ENCODE measurements at regions not wholly inside any gene's neighbourhood (a gene's known extent, or its start where the extent isn't known, plus 50 kb on each side); places are given as distances from the start of the nearest gene placed in this dataset.

DNA sequence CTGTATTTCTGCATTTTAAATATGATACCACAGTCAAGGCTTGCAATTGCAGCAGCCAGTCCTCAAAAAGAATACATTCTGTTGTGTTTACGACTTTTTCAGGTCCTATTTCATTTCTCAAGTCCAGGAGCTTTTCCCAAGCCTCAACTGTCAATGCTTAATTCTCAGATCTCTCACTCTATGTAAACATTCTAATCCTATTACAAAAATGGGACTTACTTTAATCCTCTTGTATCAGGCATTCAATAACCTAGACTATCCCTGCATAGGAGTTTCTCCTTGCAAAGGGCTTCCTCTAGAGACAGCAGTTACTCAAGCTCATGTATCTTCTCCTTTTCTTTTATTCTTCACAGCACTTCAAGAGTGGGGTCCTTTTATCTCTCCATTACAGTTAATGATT, 1293.0 kb downstream of the GRIK2 start (continued):
- no peak for TF ChIP-seq CHD7 (IDR thresholded peaks at IDR 0.05; ENCODE audit: insufficient replicate concordance, low read length)
- no peak for TF ChIP-seq POU5F1 (IDR thresholded peaks at IDR 0.05; ENCODE audit: low read depth, low read length)
- no peak for TF ChIP-seq MAFK (IDR thresholded peaks at IDR 0.05; ENCODE audit: low read depth, low read length)
- TF ChIP-seq TCF12 (IDR thresholded peaks at IDR 0.05; ENCODE audit: low read depth, low read length), result no peak
- TF ChIP-seq, protein P1, sequence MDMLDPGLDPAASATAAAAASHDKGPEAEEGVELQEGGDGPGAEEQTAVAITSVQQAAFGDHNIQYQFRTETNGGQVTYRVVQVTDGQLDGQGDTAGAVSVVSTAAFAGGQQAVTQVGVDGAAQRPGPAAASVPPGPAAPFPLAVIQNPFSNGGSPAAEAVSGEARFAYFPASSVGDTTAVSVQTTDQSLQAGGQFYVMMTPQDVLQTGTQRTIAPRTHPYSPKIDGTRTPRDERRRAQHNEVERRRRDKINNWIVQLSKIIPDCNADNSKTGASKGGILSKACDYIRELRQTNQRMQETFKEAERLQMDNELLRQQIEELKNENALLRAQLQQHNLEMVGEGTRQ (IDR thresholded peaks at IDR 0.05; ENCODE audit: low read length), result no peak
- TF ChIP-seq CBX8 (IDR thresholded peaks at IDR 0.05; ENCODE audit: borderline replicate concordance, low read depth, low read length), result no peak
- no peak for TF ChIP-seq EZH2 (IDR thresholded peaks at IDR 0.05; ENCODE audit: low read depth, low read length, severe bottlenecking)
- TF ChIP-seq JUND (IDR thresholded peaks at IDR 0.05; ENCODE audit: low read length), result no peak
- TF ChIP-seq NRF1 (IDR thresholded peaks at IDR 0.05; ENCODE audit: low read depth, low read length), result no peak

All from H1 (cell line).